ENCODE measurements at regions not wholly inside any gene's neighbourhood (a gene's known extent, or its start where the extent isn't known, plus 50 kb on each side); places are given as distances from the start of the nearest gene placed in this dataset.

- no peaks in the 10 kb centered on the region for H4K20me1 ChIP-seq (ENCODE audit: insufficient read depth, low read length)
- TF ChIP-seq SMC3 (IDR thresholded peaks at IDR 0.05; ENCODE audit: low read depth, low read length), result no peak
- no peak for TF ChIP-seq ELK1 (IDR thresholded peaks at IDR 0.05; ENCODE audit: borderline replicate concordance, low read depth, low read length)
- no peak for TF ChIP-seq NFE2L2 (IDR thresholded peaks at IDR 0.05; ENCODE audit: low read depth, low read length)
- no peak for TF ChIP-seq MAZ (IDR thresholded peaks at IDR 0.05; ENCODE audit: borderline replicate concordance, low read depth, low read length)
- no peak for TF ChIP-seq CTCF (conservative IDR thresholded peaks at IDR 0.05; ENCODE audit: low read depth, low read length)
- TF ChIP-seq POLR2A (IDR thresholded peaks at IDR 0.05; ENCODE audit: low read depth, low read length), result no peak
- no peak for TF ChIP-seq FOS (IDR thresholded peaks at IDR 0.05; ENCODE audit: low read depth, low read length)
- no peak for TF ChIP-seq CHD1 (IDR thresholded peaks at IDR 0.05; ENCODE audit: low read depth, low read length)
- no peak for TF ChIP-seq RCOR1 (IDR thresholded peaks at IDR 0.05; ENCODE audit: insufficient replicate concordance, low read length)
- no peak for TF ChIP-seq RAD21 (IDR thresholded peaks at IDR 0.05; ENCODE audit: low read length)
- TF ChIP-seq BHLHE40 (IDR thresholded peaks at IDR 0.05; ENCODE audit: low read depth, low read length), result no peak
- TF ChIP-seq MAFK (IDR thresholded peaks at IDR 0.05; ENCODE audit: low read depth, low read length), result no peak
- TF ChIP-seq USF2 (IDR thresholded peaks at IDR 0.05; ENCODE audit: low read depth, low read length), result no peak
- no peak for TF ChIP-seq MXI1 (IDR thresholded peaks at IDR 0.05; ENCODE audit: borderline replicate concordance, low read depth, low read length)
- TF ChIP-seq RFX5 (IDR thresholded peaks at IDR 0.05; ENCODE audit: low read depth, low read length), result no peak
- TF ChIP-seq CEBPB (IDR thresholded peaks at IDR 0.05; ENCODE audit: low read depth, low read length), result no peak
- H2AFZ ChIP-seq (replicated peaks; ENCODE audit: low read length, poor library complexity), result no peak overlapping the region
- H3K4me1 ChIP-seq (ENCODE audit: control insufficient read depth, insufficient read depth, low read length), result no peaks in the 10 kb centered on the region
- no peak overlapping the region for H3K56ac ChIP-seq (ENCODE audit: extremely low read depth, insufficient read depth, low read length)
- H3K27ac ChIP-seq (ENCODE audit: insufficient read depth, low read length), result no peak overlapping the region
- no peak overlapping the region for H2BK20ac ChIP-seq (ENCODE audit: low read depth, low read length)
- H3K27me3 ChIP-seq (ENCODE audit: control insufficient read depth, insufficient read depth, low read length), result no peaks in the 10 kb centered on the region
- intact Hi-C loops (cut with micrococcal nuclease) (no loop called here), in situ Hi-C loops (cut with MboI; ENCODE audit: low sequenced_read_pairs) (no loop called here), dilution Hi-C loops (cut with HindIII; ENCODE audit: low sequenced_read_pairs, unreplicated experiment) (no loop called here)
- BruUV-seq (replicated peaks), result no TSS peak
- H4K5ac ChIP-seq (ENCODE audit: low read depth, low read length), result no peak overlapping the region
- H3K4me2 ChIP-seq (ENCODE audit: low read depth, low read length), result no peak overlapping the region
- no peak overlapping the region for H2BK5ac ChIP-seq (ENCODE audit: low read depth, low read length, poor library complexity, severe bottlenecking)
- WGBS, 2 experiments (ENCODE audit: extremely low coverage in 2 of 2, insufficient read length in 1 of 2), result no CpG with 5 or more reads among the region's 2 CpGs
- no peak overlapping the region for H3K18ac ChIP-seq (ENCODE audit: low read depth, low read length)
- H2BK120ac ChIP-seq (ENCODE audit: low read depth, low read length), result no peak overlapping the region
- H2AK5ac ChIP-seq (ENCODE audit: low read depth, low read length), result no peak overlapping the region
- H3K9ac ChIP-seq (ENCODE audit: low read depth, low read length), result no peak overlapping the region
- no peak overlapping the region for H3K4ac ChIP-seq (ENCODE audit: low read depth, low read length)
- H3K4me3 ChIP-seq (ENCODE audit: insufficient read depth, low read depth, low read length), result no peak overlapping the region
- no peaks in the 10 kb centered on the region for H3K9me3 ChIP-seq (ENCODE audit: control insufficient read depth, insufficient read depth, low read length)
- no peak overlapping the region for H4K8ac ChIP-seq (ENCODE audit: low read depth in 2 of 2, low read length in 2 of 2)
- H2AK9ac ChIP-seq (replicated peaks; ENCODE audit: low read depth, low read length, poor library complexity), result no peak overlapping the region
- H3K36me3 ChIP-seq (ENCODE audit: control insufficient read depth, insufficient read depth, low read length), result no peaks in the 10 kb centered on the region
- no peaks in the 10 kb centered on the region for H3K9me1 ChIP-seq (ENCODE audit: insufficient read depth, low read length)
- CTCF ChIA-PET, result no interaction called here
- H3K14ac ChIP-seq (replicated peaks; ENCODE audit: low read depth, low read length), result no peak overlapping the region
- H4K91ac ChIP-seq (ENCODE audit: insufficient read depth, low read depth, low read length), result no peak overlapping the region
- POLR2A ChIA-PET (ENCODE audit: unreplicated experiment), result no interaction called here
- ATAC-seq (ENCODE audit: low read depth) (no peak), DNase-seq (no peak)
- H3K23ac ChIP-seq (ENCODE audit: low read depth, low read length), result no peak overlapping the region
- no peak overlapping the region for H2BK15ac ChIP-seq (ENCODE audit: low read depth, low read length)
- H3K79me1 ChIP-seq (ENCODE audit: low read depth in 1 of 2, low read length in 2 of 2), result no peaks in the 10 kb centered on the region
Measured at GRCh38 chr13:33466262-33466661, 180.7 kb upstream of the STARD13 start.

Measured in IMR-90 (cell line).